Naive thymus-derived CD4-positive, alpha-beta T cell (primary cell): ENCODE measurements at regions not wholly inside any gene's neighbourhood (a gene's known extent, or its start where the extent isn't known, plus 50 kb on each side); places are given as distances from the start of the nearest gene placed in this dataset.

Experiments
- ATAC-seq: fragments of 150-1000 bp; cut with Tn5 transposase; 2 replicates; pipeline ENCODE4 v1.10.0; 2021; ENCODE audit warnings: mild to moderate bottlenecking, moderate library complexity
- CTCF ChIA-PET: fragments of 350-600 bp; sonication (Branson Sonifier 250); formaldehyde crosslinking; loops from one replicate; lab custom pipeline; 2021; ENCODE audit warnings: antibody characterized with exemption; lab: Charles Lee
- POLR2A ChIA-PET: fragments of 350-600 bp; sonication (Branson Sonifier 250); formaldehyde crosslinking; loops from one replicate; lab custom pipeline; 2021; ENCODE audit warnings: antibody characterized with exemption, inconsistent platforms; lab: Charles Lee
- DNase-seq, 9 donors: peaks; one replicate each; pipeline versions ENCODE4 v3.0.0 to v3.0.0-alpha.2; 2020 to 2022; ENCODE audit warnings: mixed read lengths in 1 of 9
- H3K27ac ChIP-seq: one replicate; pipeline ENCODE4 v1.7.0; 2013; ENCODE audit warnings: mild to moderate bottlenecking, low read depth, low read length, moderate library complexity
- H3K27me3 ChIP-seq, 2 donors: one replicate each; pipeline ENCODE4 v1.7.0; 2013; ENCODE audit warnings: low read length in 2 of 2, mild to moderate bottlenecking in 2 of 2, moderate library complexity in 2 of 2; ENCODE audit not compliant: control insufficient read depth in 2 of 2, insufficient read depth in 2 of 2
- H3K36me3 ChIP-seq, 3 experiments: 1 replicate in 2 of 3; 2 replicates in 1 of 3; pipeline ENCODE4 v1.7.0; 2013; ENCODE audit warnings: low read length in 3 of 3, mild to moderate bottlenecking in 3 of 3, moderate library complexity in 1 of 3; ENCODE audit not compliant: insufficient read depth in 3 of 3, control insufficient read depth in 2 of 3
- H3K4me1 ChIP-seq, 2 donors: one replicate each; pipeline ENCODE4 v1.7.0; 2013; ENCODE audit warnings: low read length in 2 of 2, mild to moderate bottlenecking in 2 of 2, moderate library complexity in 1 of 2; ENCODE audit not compliant: control insufficient read depth in 2 of 2, insufficient read depth in 2 of 2
- H3K4me3 ChIP-seq: 2 replicates; pipeline ENCODE4 v1.7.0; 2013; ENCODE audit warnings: mild to moderate bottlenecking, low read length
- H3K9me3 ChIP-seq, 3 experiments: 1 replicate in 2 of 3; 2 replicates in 1 of 3; pipeline ENCODE4 v1.7.0; 2013; ENCODE audit warnings: low read length in 3 of 3; ENCODE audit not compliant: control insufficient read depth in 2 of 3
- H3K27ac Mint-ChIP-seq, 9 donors: one replicate each; pipeline ENCODE4 v1.8.0; 2020 to 2022; ENCODE audit warnings: mixed read lengths in 9 of 9, mild to moderate bottlenecking in 8 of 9, moderate library complexity in 5 of 9, inconsistent platforms in 2 of 9
- H3K27me3 Mint-ChIP-seq, 5 donors: one replicate each; pipeline ENCODE4 v1.8.0; 2021 to 2022; ENCODE audit warnings: mixed read lengths in 5 of 5, mild to moderate bottlenecking in 1 of 5
- H3K36me3 Mint-ChIP-seq, 5 donors: one replicate each; pipeline ENCODE4 v1.8.0; 2020 to 2022; ENCODE audit warnings: mixed read lengths in 5 of 5, mild to moderate bottlenecking in 3 of 5, inconsistent platforms in 1 of 5
- H3K4me1 Mint-ChIP-seq, 7 donors: one replicate each; pipeline ENCODE4 v1.8.0; 2020 to 2022; ENCODE audit warnings: mixed read lengths in 7 of 7, mild to moderate bottlenecking in 3 of 7, inconsistent platforms in 1 of 7
- H3K4me3 Mint-ChIP-seq, 10 donors: one replicate each; pipeline ENCODE4 v1.8.0; 2020 to 2022; ENCODE audit warnings: mild to moderate bottlenecking in 10 of 10, mixed read lengths in 10 of 10, moderate library complexity in 6 of 10, inconsistent platforms in 2 of 10
- H3K9me3 Mint-ChIP-seq, 11 donors: one replicate each; pipeline ENCODE4 v1.8.0; 2020 to 2022; ENCODE audit warnings: mixed read lengths in 11 of 11, mild to moderate bottlenecking in 4 of 11, inconsistent platforms in 1 of 11, moderate library complexity in 1 of 11
- intact Hi-C, 2 donors: fragments of 100-400 bp; cut with micrococcal nuclease; formaldehyde crosslinking; loops; one replicate each; pipeline ENCODE4 v1.15.1; 2023

DNA sequence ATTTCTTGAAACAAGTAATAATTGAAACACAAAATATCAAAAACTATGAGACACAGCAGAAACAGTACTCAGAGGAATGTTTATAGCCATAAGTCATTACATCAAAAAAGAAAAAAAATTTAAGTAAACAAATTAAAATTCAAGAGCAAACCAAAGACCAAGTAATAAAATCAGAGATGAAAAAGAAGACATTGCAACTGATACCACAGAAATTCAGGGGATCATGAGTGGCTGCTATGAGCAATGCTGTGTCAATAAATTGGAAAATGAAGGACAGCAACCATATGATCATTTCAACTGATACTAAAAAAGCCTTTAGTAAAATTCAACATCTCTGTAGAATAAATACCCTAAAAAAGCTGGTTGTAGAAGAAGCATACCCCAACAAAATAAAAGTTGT lies 644.1 kb upstream of the BCHE start:
- Histone ChIP-seq H3K27ac (no peak overlapping the region), H3K4me3 (no peak overlapping the region), H3K4me1 (no peaks in the 10 kb centered on the region), H3K9me3 (no peaks in the 10 kb centered on the region), H3K36me3 (no peaks in the 10 kb centered on the region), H3K27me3 (no peaks in the 10 kb centered on the region)
- intact Hi-C loops = no loop called here
- no peaks in the 10 kb centered on the region for H3K27me3 Mint-ChIP-seq
- no peaks in the 10 kb centered on the region for H3K4me1 Mint-ChIP-seq
- no peaks in the 10 kb centered on the region for H3K36me3 Mint-ChIP-seq
- no peak overlapping the region for H3K4me3 Mint-ChIP-seq
- ChIA-PET POLR2A (no interaction called here), CTCF (no interaction called here)
- H3K9me3 Mint-ChIP-seq = peaks cover 2 to 48% (median 4%) of the 10 kb centered on the region in 11 donors
- no peak overlapping the region for H3K27ac Mint-ChIP-seq
- DNase-seq (no peak), ATAC-seq (no peak)

DNA sequence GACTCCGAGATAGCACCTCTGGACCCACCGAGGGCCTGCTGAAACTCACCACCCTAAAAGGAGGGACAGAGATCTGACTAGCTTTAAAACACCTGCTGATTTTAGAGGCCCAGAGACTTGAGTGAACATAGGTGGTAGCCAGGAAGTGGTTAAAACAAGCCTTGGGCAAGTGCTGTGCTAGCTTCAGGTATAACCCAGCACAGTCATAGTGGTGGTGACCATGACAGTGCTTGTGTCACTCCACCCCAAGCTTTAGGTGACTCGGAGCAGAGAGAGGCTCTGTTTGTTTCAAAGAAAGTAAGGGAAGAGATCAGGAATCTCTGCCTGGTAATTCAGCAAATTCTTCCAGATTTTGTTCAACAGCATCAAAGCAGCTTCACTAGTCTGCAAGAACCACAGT lies 641.1 kb upstream of the BCHE start:
- intact Hi-C loops = no loop called here
- no peak overlapping the region for H3K4me3 ChIP-seq
- POLR2A ChIA-PET = no interaction called here
- H3K4me1 ChIP-seq = no peaks in the 10 kb centered on the region
- Mint-ChIP-seq H3K27me3 (no peaks in the 10 kb centered on the region), H3K27ac (no peak overlapping the region), H3K9me3 (peaks cover under 1 to 34% (median 4%) of the 10 kb centered on the region in 11 donors), H3K36me3 (no peaks in the 10 kb centered on the region), H3K4me3 (no peak overlapping the region), H3K4me1 (no peaks in the 10 kb centered on the region)
- ATAC-seq = no peak
- DNase-seq = no peak
- H3K27ac ChIP-seq = no peak overlapping the region
- H3K9me3 ChIP-seq = no peaks in the 10 kb centered on the region
- no peaks in the 10 kb centered on the region for H3K27me3 ChIP-seq
- H3K36me3 ChIP-seq = no peaks in the 10 kb centered on the region
- CTCF ChIA-PET = no interaction called here

DNA sequence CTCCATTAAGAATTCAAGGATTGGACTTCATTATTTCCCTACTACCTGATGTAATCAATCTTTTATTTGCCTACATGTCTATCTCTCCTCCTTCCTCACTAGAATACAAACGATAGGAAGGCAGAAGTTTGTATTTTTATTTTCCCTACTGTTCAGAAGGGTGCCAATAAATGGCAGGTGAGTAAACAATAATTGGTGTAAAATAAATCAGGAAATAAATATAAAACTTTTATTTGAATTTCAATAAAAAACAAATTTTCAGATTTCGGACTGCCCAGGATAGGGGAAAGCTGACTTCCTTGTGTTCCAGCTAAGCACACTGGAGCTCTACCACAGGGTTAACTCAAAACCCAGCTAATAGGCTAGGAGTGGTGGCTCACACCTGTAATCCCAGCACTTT lies 636.3 kb upstream of the BCHE start:
- H3K4me3 Mint-ChIP-seq = no peak overlapping the region
- CTCF ChIA-PET = no interaction called here
- H3K27me3 Mint-ChIP-seq = no peaks in the 10 kb centered on the region
- no peaks in the 10 kb centered on the region for H3K36me3 Mint-ChIP-seq
- POLR2A ChIA-PET = no interaction called here
- Histone ChIP-seq H3K36me3 (no peaks in the 10 kb centered on the region), H3K4me1 (no peaks in the 10 kb centered on the region), H3K4me3 (no peak overlapping the region), H3K27ac (no peak overlapping the region), H3K27me3 (no peaks in the 10 kb centered on the region), H3K9me3 (no peaks in the 10 kb centered on the region)
- intact Hi-C loops = no loop called here
- no peak overlapping the region for H3K27ac Mint-ChIP-seq
- H3K4me1 Mint-ChIP-seq = no peaks in the 10 kb centered on the region
- ATAC-seq (no peak), DNase-seq (no peak)
- H3K9me3 Mint-ChIP-seq = peaks cover 0 to 13% (median 5%) of the 10 kb centered on the region in 11 donors

DNA sequence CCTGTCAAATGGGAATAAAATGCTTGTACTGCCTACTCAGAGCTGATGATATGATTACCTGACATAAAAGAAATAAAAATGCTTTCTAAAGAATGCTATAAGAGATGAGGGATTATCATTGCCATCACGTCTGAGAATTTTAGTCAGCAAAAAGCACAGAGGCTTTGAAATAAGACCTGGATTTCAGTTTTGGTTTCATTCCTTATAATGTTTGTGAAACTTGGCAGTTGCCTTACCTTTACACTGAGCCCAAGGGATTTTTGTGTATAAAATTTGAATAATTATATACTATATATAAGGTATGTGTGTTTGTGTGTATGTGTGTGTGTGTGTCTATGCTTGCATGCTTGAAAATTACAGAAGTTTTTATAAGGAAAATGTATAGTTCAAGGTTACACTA lies 634.8 kb upstream of the BCHE start:
- Mint-ChIP-seq H3K27ac (no peak overlapping the region), H3K27me3 (no peaks in the 10 kb centered on the region), H3K9me3 (peaks cover 0 to 9% (median 3%) of the 10 kb centered on the region in 11 donors), H3K4me1 (no peaks in the 10 kb centered on the region), H3K36me3 (no peaks in the 10 kb centered on the region), H3K4me3 (no peak overlapping the region)
- ATAC-seq (no peak), DNase-seq (no peak)
- POLR2A ChIA-PET = no interaction called here
- H3K4me3 ChIP-seq = no peak overlapping the region
- H3K9me3 ChIP-seq = no peaks in the 10 kb centered on the region
- CTCF ChIA-PET = no interaction called here
- H3K4me1 ChIP-seq = no peaks in the 10 kb centered on the region
- H3K36me3 ChIP-seq = no peaks in the 10 kb centered on the region
- intact Hi-C loops = no loop called here
- H3K27ac ChIP-seq = no peak overlapping the region
- H3K27me3 ChIP-seq = no peaks in the 10 kb centered on the region

DNA sequence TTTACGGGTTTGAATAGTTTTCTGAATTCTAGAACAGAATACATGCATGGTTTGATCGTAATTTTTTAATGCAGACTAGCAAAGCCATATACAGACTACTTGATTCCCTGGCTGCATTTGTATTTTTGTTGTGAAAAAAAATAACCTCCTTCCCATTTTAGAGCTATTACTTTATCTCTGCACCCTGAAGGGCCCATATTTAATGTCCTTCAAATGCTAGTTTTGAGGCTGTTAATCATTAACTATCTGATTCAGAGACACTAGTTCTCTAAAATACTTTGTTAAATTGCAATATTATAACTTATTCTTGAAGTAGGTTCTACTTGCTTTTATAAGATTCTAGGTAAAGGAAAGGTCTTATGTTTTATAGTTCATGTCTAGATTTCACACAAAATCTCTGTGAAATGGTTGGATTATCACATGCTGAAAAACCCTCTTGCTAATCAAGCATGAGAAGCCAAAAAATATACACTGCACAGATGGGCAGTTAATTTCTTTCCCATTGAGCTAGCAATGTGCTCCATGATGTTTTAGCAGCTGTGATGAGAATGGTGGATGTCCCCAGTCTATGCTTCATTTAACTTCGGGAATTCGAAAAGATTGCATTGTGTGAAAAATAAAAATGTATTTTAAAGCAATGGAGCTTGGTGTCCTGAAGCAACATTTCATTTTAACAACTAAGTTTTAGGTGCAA lies 634.0 kb upstream of the BCHE start:
- Histone ChIP-seq H3K27ac (no peak overlapping the region), H3K36me3 (no peaks in the 10 kb centered on the region), H3K4me1 (no peaks in the 10 kb centered on the region), H3K9me3 (no peaks in the 10 kb centered on the region), H3K27me3 (no peaks in the 10 kb centered on the region), H3K4me3 (no peak overlapping the region)
- ChIA-PET CTCF (no interaction called here), POLR2A (no interaction called here)
- ATAC-seq (no peak), DNase-seq (no peak)
- intact Hi-C loops = no loop called here
- Mint-ChIP-seq H3K27me3 (no peaks in the 10 kb centered on the region), H3K9me3 (peaks cover 0 to 9% (median 4%) of the 10 kb centered on the region in 11 donors), H3K27ac (no peak overlapping the region), H3K4me3 (no peak overlapping the region), H3K36me3 (no peaks in the 10 kb centered on the region), H3K4me1 (no peaks in the 10 kb centered on the region)

DNA sequence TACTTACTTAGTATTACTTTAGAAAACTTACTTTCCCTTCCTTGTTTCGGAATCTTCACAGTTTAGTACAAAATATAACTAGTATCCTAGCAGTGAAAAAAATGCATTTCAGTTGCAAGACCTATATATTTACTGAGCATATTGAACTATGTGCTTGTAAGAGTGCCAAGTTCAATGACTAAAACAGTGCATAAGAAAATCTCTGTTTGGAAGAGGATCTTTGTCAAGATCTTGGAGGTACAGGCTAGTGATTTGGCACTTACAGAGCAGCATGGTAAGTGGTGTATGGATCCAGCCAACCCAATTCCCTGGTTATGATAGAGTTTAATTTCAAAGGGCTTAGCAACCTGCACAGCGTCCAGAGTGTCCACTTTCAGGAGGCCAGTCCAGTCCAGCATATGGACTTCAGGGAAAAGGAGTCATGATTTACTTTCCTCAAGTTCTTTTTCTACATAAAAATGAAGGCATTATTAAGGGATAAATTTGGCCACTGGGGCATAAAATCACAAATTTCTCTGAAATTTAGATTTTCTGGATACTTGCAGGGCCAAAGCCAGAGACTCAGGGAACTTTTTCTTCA lies 625.8 kb upstream of the BCHE start:
- Histone ChIP-seq H3K4me3 (no peak overlapping the region), H3K9me3 (no peaks in the 10 kb centered on the region), H3K27ac (no peak overlapping the region), H3K4me1 (no peaks in the 10 kb centered on the region), H3K27me3 (no peaks in the 10 kb centered on the region), H3K36me3 (no peaks in the 10 kb centered on the region)
- ChIA-PET CTCF (no interaction called here), POLR2A (no interaction called here)
- no peaks in the 10 kb centered on the region for H3K36me3 Mint-ChIP-seq
- intact Hi-C loops = no loop called here
- ATAC-seq (no peak), DNase-seq (no peak)
- no peaks in the 10 kb centered on the region for H3K4me1 Mint-ChIP-seq
- H3K27me3 Mint-ChIP-seq = no peaks in the 10 kb centered on the region
- no peak overlapping the region for H3K4me3 Mint-ChIP-seq
- peaks cover 0 to 15% (median 3%) of the 10 kb centered on the region in 11 donors for H3K9me3 Mint-ChIP-seq
- no peak overlapping the region for H3K27ac Mint-ChIP-seq

DNA sequence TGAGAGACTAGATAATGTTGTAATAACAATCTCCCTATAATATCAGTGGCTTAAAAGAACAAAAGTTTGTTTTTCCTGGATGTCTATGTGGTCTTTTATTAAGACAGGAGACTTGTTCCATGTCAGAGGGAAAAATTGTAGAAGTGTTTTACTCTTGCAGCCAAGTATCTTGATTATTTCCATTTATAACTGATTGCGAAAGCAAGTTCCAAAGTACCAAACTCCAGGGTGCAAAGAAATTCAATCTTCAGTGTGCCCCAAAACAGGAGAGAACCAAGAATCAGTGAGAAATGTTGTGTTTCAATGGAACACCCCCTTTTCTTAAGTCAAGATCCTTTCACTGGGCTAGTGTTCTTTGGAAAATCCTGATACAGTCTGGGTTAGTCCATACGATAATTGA lies 624.4 kb upstream of the BCHE start:
- Histone ChIP-seq H3K36me3 (no peaks in the 10 kb centered on the region), H3K4me1 (no peaks in the 10 kb centered on the region), H3K9me3 (no peaks in the 10 kb centered on the region), H3K4me3 (no peak overlapping the region), H3K27ac (no peak overlapping the region), H3K27me3 (no peaks in the 10 kb centered on the region)
- H3K4me1 Mint-ChIP-seq = no peaks in the 10 kb centered on the region
- intact Hi-C loops = no loop called here
- DNase-seq = no peak
- POLR2A ChIA-PET = no interaction called here
- H3K27me3 Mint-ChIP-seq = no peaks in the 10 kb centered on the region
- no peak overlapping the region for H3K4me3 Mint-ChIP-seq
- no peak for ATAC-seq
- peaks cover 2 to 24% (median 7%) of the 10 kb centered on the region in 11 donors for H3K9me3 Mint-ChIP-seq
- H3K36me3 Mint-ChIP-seq = no peaks in the 10 kb centered on the region
- CTCF ChIA-PET = no interaction called here
- H3K27ac Mint-ChIP-seq = no peak overlapping the region
